ENCODE measurements at regions not wholly inside any gene's neighbourhood (a gene's known extent, or its start where the extent isn't known, plus 50 kb on each side); places are given as distances from the start of the nearest gene placed in this dataset.

GRCh38 chr5:68148096-68148495, 67.5 kb upstream of the PIK3R1 start:
- no peaks in the 10 kb centered on the region for H3F3A ChIP-seq (ENCODE audit: low read depth)
- no peak overlapping the region for H3K27ac ChIP-seq
- H3K4me1 ChIP-seq: peaks cover 2% of the 10 kb centered on the region
- TF ChIP-seq EZH2 (IDR thresholded peaks at IDR 0.05) (no peak), EZH2phosphoT487 (IDR thresholded peaks at IDR 0.05) (no peak)
- TF ChIP-seq, protein P1, sequence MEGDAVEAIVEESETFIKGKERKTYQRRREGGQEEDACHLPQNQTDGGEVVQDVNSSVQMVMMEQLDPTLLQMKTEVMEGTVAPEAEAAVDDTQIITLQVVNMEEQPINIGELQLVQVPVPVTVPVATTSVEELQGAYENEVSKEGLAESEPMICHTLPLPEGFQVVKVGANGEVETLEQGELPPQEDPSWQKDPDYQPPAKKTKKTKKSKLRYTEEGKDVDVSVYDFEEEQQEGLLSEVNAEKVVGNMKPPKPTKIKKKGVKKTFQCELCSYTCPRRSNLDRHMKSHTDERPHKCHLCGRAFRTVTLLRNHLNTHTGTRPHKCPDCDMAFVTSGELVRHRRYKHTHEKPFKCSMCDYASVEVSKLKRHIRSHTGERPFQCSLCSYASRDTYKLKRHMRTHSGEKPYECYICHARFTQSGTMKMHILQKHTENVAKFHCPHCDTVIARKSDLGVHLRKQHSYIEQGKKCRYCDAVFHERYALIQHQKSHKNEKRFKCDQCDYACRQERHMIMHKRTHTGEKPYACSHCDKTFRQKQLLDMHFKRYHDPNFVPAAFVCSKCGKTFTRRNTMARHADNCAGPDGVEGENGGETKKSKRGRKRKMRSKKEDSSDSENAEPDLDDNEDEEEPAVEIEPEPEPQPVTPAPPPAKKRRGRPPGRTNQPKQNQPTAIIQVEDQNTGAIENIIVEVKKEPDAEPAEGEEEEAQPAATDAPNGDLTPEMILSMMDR (IDR thresholded peaks at IDR 0.05): no peak
- H3K27me3 Mint-ChIP-seq (ENCODE audit: insufficient read depth, low read depth): no peaks in the 10 kb centered on the region
- H3K36me3 Mint-ChIP-seq: no peaks in the 10 kb centered on the region
- no peak for DNase-seq (ENCODE audit: low spot score)
- no peak overlapping the region for H3K4me2 ChIP-seq
- H2AFZ ChIP-seq (replicated peaks): no peak overlapping the region
- H3K36me3 ChIP-seq: no peaks in the 10 kb centered on the region
- no peaks in the 10 kb centered on the region for H4K20me1 ChIP-seq (ENCODE audit: low read depth)
- no peaks in the 10 kb centered on the region for H3K79me2 ChIP-seq (ENCODE audit: low read depth)
- no peaks in the 10 kb centered on the region for H3K27me3 ChIP-seq
- H3K9me3 Mint-ChIP-seq: peaks cover 4% of the 10 kb centered on the region
- no peaks in the 10 kb centered on the region for H3K4me1 Mint-ChIP-seq
- H3K27ac Mint-ChIP-seq: no peak overlapping the region
- no peak overlapping the region for H3K4me3 Mint-ChIP-seq
- no peak overlapping the region for H3K9ac ChIP-seq
- no peaks in the 10 kb centered on the region for H3K9me3 ChIP-seq (ENCODE audit: low read depth)
- H3K4me3 ChIP-seq: no peak overlapping the region

DNA sequence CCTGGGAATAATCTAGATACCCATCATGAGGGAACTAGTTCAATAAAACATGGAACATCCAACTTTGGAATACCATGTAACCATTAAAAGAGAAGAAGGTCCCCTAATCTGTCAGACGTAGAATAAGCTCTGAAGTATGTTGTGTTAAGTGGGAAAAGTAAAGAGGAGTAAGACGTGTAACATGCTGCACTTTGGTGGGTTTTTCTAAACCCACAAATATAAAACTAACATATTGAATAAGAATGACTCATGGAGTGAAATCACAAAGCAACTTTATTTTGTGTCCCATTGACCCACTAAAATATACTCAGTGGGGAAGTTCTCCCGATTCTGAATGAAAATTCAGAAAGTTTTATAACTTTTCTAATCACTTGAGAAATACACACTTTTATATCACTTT, 67.9 kb upstream of the PIK3R1 start:
- Histone ChIP-seq H3K4me1 (no peaks in the 10 kb centered on the region), H4K20me1 (ENCODE audit: low read depth) (no peaks in the 10 kb centered on the region), H3K36me3 (no peaks in the 10 kb centered on the region), H3K27me3 (no peaks in the 10 kb centered on the region), H3K9me3 (ENCODE audit: low read depth) (no peaks in the 10 kb centered on the region), H2AFZ (replicated peaks) (no peak overlapping the region), H3K27ac (no peak overlapping the region), H3K79me2 (ENCODE audit: low read depth) (no peaks in the 10 kb centered on the region), H3K4me2 (no peak overlapping the region), H3K4me3 (no peak overlapping the region), H3F3A (ENCODE audit: low read depth) (no peaks in the 10 kb centered on the region), H3K9ac (no peak overlapping the region)
- no peaks in the 10 kb centered on the region for H3K36me3 Mint-ChIP-seq
- H3K4me1 Mint-ChIP-seq: no peaks in the 10 kb centered on the region
- peaks cover 6% of the 10 kb centered on the region for H3K9me3 Mint-ChIP-seq
- no peak overlapping the region for H3K4me3 Mint-ChIP-seq
- H3K27ac Mint-ChIP-seq: no peak overlapping the region
- DNase-seq (ENCODE audit: low spot score): no peak
- TF ChIP-seq EZH2 (IDR thresholded peaks at IDR 0.05): no peak
- TF ChIP-seq, protein P1 (IDR thresholded peaks at IDR 0.05): no peak
- TF ChIP-seq EZH2phosphoT487 (IDR thresholded peaks at IDR 0.05): no peak
- H3K27me3 Mint-ChIP-seq (ENCODE audit: insufficient read depth, low read depth): no peaks in the 10 kb centered on the region

GRCh38 chr5:68141494-68141893, 74.1 kb upstream of the PIK3R1 start:
- H3K4me1 Mint-ChIP-seq: peaks cover 5% of the 10 kb centered on the region
- Histone ChIP-seq H3K36me3 (no peaks in the 10 kb centered on the region), H3K79me2 (ENCODE audit: low read depth) (no peaks in the 10 kb centered on the region), H3F3A (ENCODE audit: low read depth) (no peaks in the 10 kb centered on the region), H3K9ac (no peak overlapping the region), H4K20me1 (ENCODE audit: low read depth) (no peaks in the 10 kb centered on the region), H3K27ac (no peak overlapping the region), H3K9me3 (ENCODE audit: low read depth) (no peaks in the 10 kb centered on the region), H3K27me3 (no peaks in the 10 kb centered on the region), H3K4me1 (peaks cover 5% of the 10 kb centered on the region), H2AFZ (replicated peaks) (no peak overlapping the region), H3K4me2 (no peak overlapping the region), H3K4me3 (no peak overlapping the region)
- no peaks in the 10 kb centered on the region for H3K36me3 Mint-ChIP-seq
- H3K4me3 Mint-ChIP-seq: no peak overlapping the region
- peaks cover 8% of the 10 kb centered on the region for H3K9me3 Mint-ChIP-seq
- TF ChIP-seq, protein P1 (IDR thresholded peaks at IDR 0.05): no peak
- TF ChIP-seq EZH2phosphoT487 (IDR thresholded peaks at IDR 0.05) (no peak), EZH2 (IDR thresholded peaks at IDR 0.05) (no peak)
- no peak for DNase-seq (ENCODE audit: low spot score)
- H3K27ac Mint-ChIP-seq: no peak overlapping the region
- H3K27me3 Mint-ChIP-seq (ENCODE audit: insufficient read depth, low read depth): no peaks in the 10 kb centered on the region

Data from neural progenitor cell (in vitro differentiated cells).